Sigmoid colon (tissue), 4 donors: ENCODE measurements at regions not wholly inside any gene's neighbourhood (a gene's known extent, or its start where the extent isn't known, plus 50 kb on each side); places are given as distances from the start of the nearest gene placed in this dataset.

Source experiments
- EP300 ChIP-seq, 4 donors: sonication (generic); formaldehyde crosslinking; IDR thresholded peaks; one replicate each; pipeline ENCODE4 v1.6.1; 2017; ENCODE audit warnings: antibody characterized with exemption in 4 of 4
- POLR2AphosphoS5 ChIP-seq, 4 donors: sonication (generic); formaldehyde crosslinking; IDR thresholded peaks; one replicate each; pipeline ENCODE4 v1.6.1; 2017; ENCODE audit warnings: antibody characterized with exemption in 4 of 4
- TF ChIP-seq, protein P1 (sequence below), 4 experiments: fragments of 450-650 bp in 3 of 4; fragments of 200-600 bp in 1 of 4; IDR thresholded peaks; one replicate each; pipeline ENCODE4 v1.5.1; 2016 to 2019; ENCODE audit warnings: antibody characterized with exemption in 4 of 4, mild to moderate bottlenecking in 3 of 4, moderate library complexity in 2 of 4

GRCh38 chrX:109943740-109944092 is 59.2 kb upstream of the TMEM164 start:
- TF ChIP-seq, protein P1, sequence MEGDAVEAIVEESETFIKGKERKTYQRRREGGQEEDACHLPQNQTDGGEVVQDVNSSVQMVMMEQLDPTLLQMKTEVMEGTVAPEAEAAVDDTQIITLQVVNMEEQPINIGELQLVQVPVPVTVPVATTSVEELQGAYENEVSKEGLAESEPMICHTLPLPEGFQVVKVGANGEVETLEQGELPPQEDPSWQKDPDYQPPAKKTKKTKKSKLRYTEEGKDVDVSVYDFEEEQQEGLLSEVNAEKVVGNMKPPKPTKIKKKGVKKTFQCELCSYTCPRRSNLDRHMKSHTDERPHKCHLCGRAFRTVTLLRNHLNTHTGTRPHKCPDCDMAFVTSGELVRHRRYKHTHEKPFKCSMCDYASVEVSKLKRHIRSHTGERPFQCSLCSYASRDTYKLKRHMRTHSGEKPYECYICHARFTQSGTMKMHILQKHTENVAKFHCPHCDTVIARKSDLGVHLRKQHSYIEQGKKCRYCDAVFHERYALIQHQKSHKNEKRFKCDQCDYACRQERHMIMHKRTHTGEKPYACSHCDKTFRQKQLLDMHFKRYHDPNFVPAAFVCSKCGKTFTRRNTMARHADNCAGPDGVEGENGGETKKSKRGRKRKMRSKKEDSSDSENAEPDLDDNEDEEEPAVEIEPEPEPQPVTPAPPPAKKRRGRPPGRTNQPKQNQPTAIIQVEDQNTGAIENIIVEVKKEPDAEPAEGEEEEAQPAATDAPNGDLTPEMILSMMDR (IDR thresholded peaks at IDR 0.05): no peak
- TF ChIP-seq EP300 (IDR thresholded peaks at IDR 0.05): no peak
- no peak for TF ChIP-seq POLR2AphosphoS5 (IDR thresholded peaks at IDR 0.05)
